Gastrocnemius medialis (tissue), 4 donors: ENCODE measurements at regions not wholly inside any gene's neighbourhood (a gene's known extent, or its start where the extent isn't known, plus 50 kb on each side); places are given as distances from the start of the nearest gene placed in this dataset.

Experiments
- ATAC-seq, 2 donors: fragments of 150-250 bp; one replicate each; pipeline ENCODE4 v1.9.1; 2016
- DNase-seq, 2 donors: peaks; one replicate each; pipeline ENCODE4 v3.0.0-alpha.2; 2019
- H3K27ac ChIP-seq, 4 donors: fragments of 200-600 bp; sonication (generic); 1 replicate in 1 of 4; 2 replicates in 3 of 4; pipeline ENCODE4 v1.5.1; 2016 to 2018; ENCODE audit warnings: mild to moderate bottlenecking in 2 of 4, moderate library complexity in 1 of 4
- H3K27me3 ChIP-seq, 3 donors: fragments of 200-600 bp; sonication (generic) in 2 of 3; 1 replicate in 1 of 3; 2 replicates in 2 of 3; pipeline versions ENCODE4 v1.5.1 to v1.6.0; 2016 to 2019; ENCODE audit warnings: mild to moderate bottlenecking in 1 of 3, moderate library complexity in 1 of 3
- H3K36me3 ChIP-seq, 2 donors: fragments of 200-600 bp; sonication (generic) in 1 of 2; one replicate each; pipeline ENCODE4 v1.5.1; 2017 to 2018
- H3K4me1 ChIP-seq, 2 donors: fragments of 200-600 bp; sonication (generic) in 1 of 2; one replicate each; pipeline ENCODE4 v1.5.1; 2016 to 2017; ENCODE audit warnings: mild to moderate bottlenecking in 2 of 2
- H3K4me3 ChIP-seq, 4 donors: fragments of 200-600 bp; sonication (generic) in 3 of 4; 1 replicate in 1 of 4; 2 replicates in 3 of 4; pipeline ENCODE4 v1.5.1; 2016 to 2019; ENCODE audit warnings: mild to moderate bottlenecking in 2 of 4
- H3K9me3 ChIP-seq, 3 donors: fragments of 200-600 bp; sonication (generic) in 2 of 3; 1 replicate in 1 of 3; 2 replicates in 2 of 3; pipeline ENCODE4 v1.5.1; 2016 to 2019
- CTCF ChIP-seq, 5 experiments: fragments of 450-650 bp in 3 of 5; fragments of 200-600 bp in 2 of 5; sonication (generic) in 2 of 5; IDR thresholded peaks in 4 of 5; conservative IDR thresholded peaks in 1 of 5; 1 replicate in 4 of 5; 2 replicates in 1 of 5; pipeline ENCODE4 v1.5.1; 2016 to 2019; ENCODE audit warnings: antibody characterized with exemption in 5 of 5, mild to moderate bottlenecking in 3 of 5, moderate library complexity in 3 of 5
- POLR2A ChIP-seq, 2 donors: fragments of 450-650 bp; IDR thresholded peaks; one replicate each; pipeline ENCODE4 v1.6.1; 2017; ENCODE audit warnings: antibody characterized with exemption in 2 of 2, mild to moderate bottlenecking in 2 of 2, moderate library complexity in 2 of 2
- in situ Hi-C, 4 donors: fragments of 200-750 bp; cut with MboI; loops; one replicate each; pipeline versions ENCODE4 v1.15.0 to v1.8.0; 2017; ENCODE audit warnings: low sequenced_read_pairs in 4 of 4
- intact Hi-C: fragments of 100-400 bp; cut with DNase I; formaldehyde crosslinking; loops from one replicate; pipeline ENCODE4 v1.15.1; 2023; ENCODE audit warnings: low total_unique reads

GRCh38 chr2:16023506-16024360, 83.4 kb downstream of the MYCN start:
- TF ChIP-seq POLR2A (IDR thresholded peaks at IDR 0.05) (no peak), CTCF (IDR thresholded peaks at IDR 0.05 in 4 of 5, conservative IDR thresholded peaks at IDR 0.05 in 1 of 5) (no peak)
- DNase-seq, result no peak
- no peaks in the 10 kb centered on the region for H3K4me1 ChIP-seq
- ATAC-seq, result no peak
- H3K27ac ChIP-seq, result no peak overlapping the region
- peaks cover 0 to under 1% (median 0%) of the 10 kb centered on the region in 3 donors for H3K27me3 ChIP-seq
- H3K36me3 ChIP-seq, result no peaks in the 10 kb centered on the region
- in situ Hi-C loops, result no loop called here
- no peak overlapping the region for H3K4me3 ChIP-seq
- intact Hi-C loops, result no loop called here
- H3K9me3 ChIP-seq, result no peaks in the 10 kb centered on the region

- Histone ChIP-seq H3K27ac (no peak overlapping the region), H3K36me3 (no peaks in the 10 kb centered on the region), H3K9me3 (no peaks in the 10 kb centered on the region), H3K4me1 (no peaks in the 10 kb centered on the region), H3K4me3 (no peak overlapping the region), H3K27me3 (peaks cover 0 to 4% (median 0%) of the 10 kb centered on the region in 3 donors)
- TF ChIP-seq POLR2A (IDR thresholded peaks at IDR 0.05), result no peak
- no peak for TF ChIP-seq CTCF (IDR thresholded peaks at IDR 0.05 in 4 of 5, conservative IDR thresholded peaks at IDR 0.05 in 1 of 5)
- DNase-seq, result no peak
- intact Hi-C loops, result no loop called here
- ATAC-seq, result no peak
- in situ Hi-C loops, result no loop called here
Measured at GRCh38 chr2:16022548-16023240, 82.3 kb downstream of the MYCN start.

- ATAC-seq, result no peak
Measured at GRCh38 chr2:16021611-16022363, 81.4 kb downstream of the MYCN start.

More at GRCh38 chr2:16021611-16022363, 81.4 kb downstream of the MYCN start:
- no peaks in the 10 kb centered on the region for H3K36me3 ChIP-seq
- in situ Hi-C loops, result no loop called here
- H3K4me1 ChIP-seq, result no peaks in the 10 kb centered on the region
- H3K27me3 ChIP-seq, result peaks cover 0 to 4% (median 3%) of the 10 kb centered on the region in 3 donors
- intact Hi-C loops, result no loop called here
- H3K9me3 ChIP-seq, result no peaks in the 10 kb centered on the region
- H3K27ac ChIP-seq, result no peak overlapping the region
- no peak overlapping the region for H3K4me3 ChIP-seq
- DNase-seq, result no peak
- TF ChIP-seq CTCF (IDR thresholded peaks at IDR 0.05 in 4 of 5, conservative IDR thresholded peaks at IDR 0.05 in 1 of 5) (no peak), POLR2A (IDR thresholded peaks at IDR 0.05) (no peak)
